HCEC 1CT (cell line): ENCODE measurements at regions not wholly inside any gene's neighbourhood (a gene's known extent, or its start where the extent isn't known, plus 50 kb on each side); places are given as distances from the start of the nearest gene placed in this dataset.
"Not testable (repeated sequence)": the region's sequence is repeated elsewhere in the genome, so short reads cannot be mapped to it uniquely, and the experiment has no call there.

Source experiments
- DNase-seq: peaks from one replicate; pipeline ENCODE4 v3.0.0-alpha.2; 2017

DNA sequence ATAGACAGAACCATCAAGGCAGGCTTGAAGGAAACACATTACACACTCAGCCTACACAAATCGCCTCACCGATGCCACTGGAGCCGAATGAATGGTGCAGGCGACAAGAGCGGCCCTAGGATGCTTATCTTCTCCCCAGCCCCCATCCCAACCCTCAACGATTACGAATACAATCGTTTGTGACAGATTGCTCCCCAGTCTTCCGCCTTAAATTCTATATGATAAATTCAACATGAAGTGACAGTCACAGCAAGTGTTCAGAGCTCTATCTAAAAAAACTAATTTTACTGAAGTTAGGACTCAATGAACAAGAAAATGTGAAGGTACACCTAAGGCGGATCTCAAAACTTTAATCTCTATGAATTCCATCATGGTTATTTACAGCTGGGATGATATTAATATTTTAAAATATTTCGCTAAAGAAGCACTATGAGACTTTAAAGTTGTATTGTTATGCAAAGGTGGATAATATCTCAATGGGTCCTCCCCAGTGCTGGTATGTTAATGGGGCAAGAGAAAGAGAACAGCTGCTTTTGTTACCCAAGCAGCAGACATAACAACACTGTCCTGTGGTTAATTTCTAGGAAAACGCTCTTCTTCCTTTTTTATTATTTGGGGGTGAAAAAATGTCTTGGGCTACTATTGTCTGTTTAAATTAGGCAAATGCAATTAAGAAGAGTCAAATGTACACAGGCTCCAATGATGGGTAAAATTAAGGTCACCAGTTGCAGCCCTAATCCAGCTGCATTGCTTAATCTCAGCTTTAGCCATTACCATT is 147.6 kb upstream of the NR2F2 start:
- DNase-seq, result no peak

DNA sequence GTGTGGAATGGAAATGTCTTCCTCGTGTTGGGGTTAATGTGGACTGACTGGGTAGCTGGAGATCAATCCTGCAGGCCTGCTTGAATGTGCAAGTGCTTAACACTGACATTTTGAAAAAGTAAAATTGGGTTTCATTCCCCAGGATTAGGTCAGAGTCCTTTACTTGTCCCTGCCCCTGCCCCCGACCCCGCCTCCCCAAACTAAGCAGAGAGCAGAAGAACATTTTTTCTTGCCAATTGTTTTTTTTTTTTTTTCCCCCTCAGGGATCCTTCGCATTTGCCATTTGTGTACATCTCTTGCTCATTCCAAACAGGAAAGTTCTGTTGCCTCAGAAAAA is 147.0 kb upstream of the NR2F2 start:
- no peak for DNase-seq

DNA sequence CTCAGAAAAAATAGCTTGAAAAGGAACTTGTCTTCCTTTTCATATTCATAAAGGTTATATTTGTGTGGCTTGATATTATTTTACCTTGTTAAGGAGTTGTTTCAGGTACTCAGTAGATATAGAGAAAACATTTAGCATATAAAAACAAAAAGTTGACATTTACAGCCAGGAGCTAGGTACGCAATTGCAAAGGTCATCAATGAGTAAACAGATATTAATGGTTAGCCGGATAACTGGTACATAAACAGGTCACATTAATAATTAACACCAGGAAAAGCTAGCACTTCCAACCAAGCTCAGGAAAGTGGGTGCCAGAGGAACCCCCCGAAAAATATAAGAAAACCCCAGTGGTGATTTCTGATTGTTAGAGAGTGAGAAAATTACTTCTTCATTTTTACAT is 146.6 kb upstream of the NR2F2 start:
- DNase-seq, result no peak

DNA sequence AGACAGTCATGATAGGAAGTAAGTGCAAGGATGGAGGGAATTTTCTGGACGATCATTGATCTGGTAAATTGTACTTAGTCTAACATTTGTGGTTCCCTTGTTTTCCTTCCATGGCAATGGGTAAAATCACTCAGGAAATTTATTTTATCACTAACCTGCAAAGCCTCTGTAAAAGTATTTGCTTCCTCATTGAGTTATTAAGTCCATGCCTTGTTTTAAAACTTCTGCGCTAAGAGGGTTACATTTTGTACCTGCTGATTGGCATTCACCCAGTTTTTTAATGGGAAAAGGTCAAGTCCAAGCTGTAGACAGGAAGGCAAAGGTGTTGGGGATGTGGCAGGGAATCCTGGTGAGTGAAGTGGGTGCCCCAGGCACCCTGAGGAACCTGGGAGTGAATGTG is 146.2 kb upstream of the NR2F2 start:
- no peak for DNase-seq

DNA sequence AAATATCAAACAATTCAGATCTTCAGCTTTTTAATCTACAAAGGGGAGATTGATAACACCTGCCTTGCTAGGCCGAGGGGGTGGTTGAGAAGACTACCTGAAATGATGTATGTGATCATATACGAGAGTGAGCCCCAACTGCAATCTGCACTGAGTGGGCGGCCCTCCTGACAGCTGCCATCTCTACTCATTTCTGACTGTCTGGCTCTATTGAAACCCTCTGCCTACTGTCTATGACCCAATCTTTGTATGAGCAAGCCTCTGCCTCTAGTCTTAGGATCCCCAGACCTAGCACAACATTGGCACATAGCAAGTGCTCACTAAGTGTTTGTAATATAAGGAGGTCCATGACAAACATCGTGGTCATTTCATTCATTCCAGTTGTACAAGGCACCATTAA is 144.4 kb upstream of the NR2F2 start:
- no peak for DNase-seq

DNA sequence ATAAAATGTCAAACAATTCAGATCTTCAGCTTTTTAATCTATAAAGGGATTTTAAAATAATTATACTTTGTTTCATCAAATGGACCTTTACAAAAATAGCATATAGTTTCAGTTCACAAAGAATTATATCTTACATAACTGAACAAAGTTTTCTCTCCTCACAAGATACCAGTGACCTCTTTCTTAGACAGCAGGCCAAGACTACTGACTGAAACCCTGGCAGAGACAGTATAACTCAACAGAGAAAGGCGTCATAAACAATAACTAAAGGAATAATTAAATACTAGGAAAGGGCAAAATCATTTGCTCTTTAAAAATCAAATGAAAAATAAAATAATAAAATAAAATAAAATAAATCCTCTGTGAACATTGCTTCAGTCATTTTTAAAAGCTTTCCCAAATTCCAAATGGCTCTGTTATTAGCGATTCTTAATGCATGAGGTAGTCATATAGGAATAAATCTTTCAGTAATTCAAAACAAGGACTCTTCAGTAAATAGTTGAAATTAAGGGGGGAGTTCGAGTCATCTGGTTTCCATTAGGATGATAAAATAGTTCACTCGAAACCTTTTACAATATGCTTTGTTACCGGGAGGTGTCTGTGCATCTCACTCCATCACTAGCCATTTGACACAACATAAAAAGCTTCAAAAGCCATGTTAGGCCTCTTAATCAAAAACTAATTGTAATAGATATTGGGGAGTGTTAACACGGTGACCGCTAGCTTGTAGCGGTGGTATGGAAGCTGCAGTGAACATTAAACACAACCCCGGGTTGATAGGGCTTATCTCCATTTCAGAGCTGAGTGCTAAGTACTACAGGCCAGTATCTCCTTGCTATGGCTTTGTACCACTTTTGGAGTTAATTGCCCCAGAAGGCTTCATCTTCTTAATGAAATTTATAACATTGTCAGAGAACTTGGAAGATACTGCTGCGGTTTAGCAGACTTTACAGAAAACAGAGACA is 142.9 kb upstream of the NR2F2 start:
- no peak for DNase-seq

DNA sequence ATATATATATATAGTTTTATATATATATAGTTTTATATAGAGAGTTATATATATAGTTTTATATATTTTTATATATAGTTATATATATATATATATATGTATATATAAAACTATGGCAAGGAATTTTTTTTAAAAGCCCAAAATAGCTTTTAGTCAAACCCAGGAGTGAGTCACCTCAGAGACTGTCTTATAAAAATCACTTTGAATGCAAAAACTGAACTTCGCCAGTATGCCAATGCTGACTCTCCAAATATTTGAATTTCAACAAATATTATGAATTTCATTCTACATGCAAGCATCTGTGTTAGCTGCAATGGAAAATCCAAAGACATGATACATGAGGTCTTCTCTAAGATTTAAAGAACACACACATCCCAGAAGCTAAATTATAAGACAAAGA is 132.8 kb upstream of the NR2F2 start:
- DNase-seq, result no peak

DNA sequence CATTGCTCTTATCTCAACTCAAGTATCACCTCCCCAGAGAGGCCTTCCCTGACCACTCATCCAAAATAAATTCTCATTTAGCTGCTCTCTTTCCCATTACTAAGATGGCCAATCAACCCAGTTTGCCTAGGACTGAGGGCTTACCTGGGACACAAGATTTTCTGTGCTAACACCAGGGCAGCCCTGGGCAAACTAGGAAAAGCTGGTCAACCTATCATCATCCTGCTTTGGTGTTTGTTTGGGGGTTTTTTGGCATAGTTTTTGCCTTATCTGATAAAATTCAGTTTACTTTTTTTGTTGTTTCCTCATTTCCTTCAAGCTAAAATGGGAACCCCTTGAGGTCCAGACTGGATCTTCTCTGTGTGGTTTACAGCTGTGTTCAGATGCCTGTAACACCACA is 131.4 kb upstream of the NR2F2 start:
- DNase-seq, result no peak

DNA sequence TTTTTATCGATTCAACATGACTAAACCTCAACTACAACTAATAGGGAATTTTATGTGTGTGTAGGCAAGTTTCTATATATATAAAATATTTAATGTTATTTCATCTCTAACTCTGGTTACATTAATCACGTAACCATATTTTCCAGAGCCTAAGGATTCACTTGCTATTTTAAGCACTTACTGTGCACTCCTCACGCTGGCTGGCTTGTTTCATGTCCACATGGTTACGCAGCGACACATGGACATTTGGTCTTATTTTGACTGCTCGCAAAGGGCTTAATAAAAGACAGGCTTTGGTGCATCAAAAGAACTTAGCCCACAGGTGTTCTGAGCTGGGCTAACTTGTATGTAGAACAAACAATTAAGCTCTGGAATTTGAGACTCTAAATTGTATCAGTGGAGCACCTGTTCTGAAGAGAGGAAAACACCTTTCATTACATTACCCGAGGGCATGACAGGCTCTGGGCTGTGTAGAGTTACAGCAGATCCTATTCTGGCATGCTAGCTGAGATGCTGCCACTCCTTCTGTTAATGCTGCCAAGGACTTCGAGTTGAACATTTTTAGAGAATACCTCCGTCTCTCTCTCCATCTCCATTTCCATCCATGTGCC is 130.0 kb upstream of the NR2F2 start:
- no peak for DNase-seq

DNA sequence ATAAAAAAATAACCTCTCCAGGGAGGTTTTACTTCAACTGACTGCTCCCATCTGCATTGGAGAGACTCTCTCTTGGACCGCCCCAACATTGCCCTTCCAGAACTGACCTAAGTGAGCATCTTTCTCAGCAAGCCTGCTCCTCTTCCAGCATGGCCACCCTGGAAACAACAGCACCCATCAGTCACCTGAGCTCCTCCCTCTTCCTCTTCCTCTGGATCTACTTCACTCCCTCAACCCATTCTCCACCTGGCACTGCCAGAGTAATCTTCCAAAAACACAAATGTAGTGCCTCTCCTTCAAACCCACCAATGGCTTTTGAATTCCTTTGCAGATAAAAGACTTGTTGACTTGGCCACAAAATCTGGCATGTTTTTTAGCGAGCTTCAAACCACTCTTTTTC is 128.8 kb upstream of the NR2F2 start:
- DNase-seq, result no peak

DNA sequence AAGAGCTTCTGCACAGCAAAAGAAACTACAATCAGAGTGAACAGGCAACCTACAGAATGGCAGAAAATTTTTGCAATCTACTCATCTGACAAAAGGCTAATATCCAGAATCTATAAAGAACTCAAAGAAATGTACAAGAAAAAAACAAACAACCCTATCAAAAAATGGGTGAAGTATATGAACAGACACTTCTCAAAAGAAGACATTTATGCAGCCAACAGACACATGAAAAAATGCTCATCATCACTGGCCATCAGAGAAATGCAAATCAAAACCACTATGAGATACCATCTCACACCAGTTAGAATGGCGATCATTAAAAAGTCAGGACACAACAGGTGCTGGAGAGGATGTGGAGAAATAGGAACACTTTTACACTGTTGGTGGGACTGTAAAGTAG is 124.9 kb upstream of the NR2F2 start:
- not testable (repeated sequence) for DNase-seq

DNA sequence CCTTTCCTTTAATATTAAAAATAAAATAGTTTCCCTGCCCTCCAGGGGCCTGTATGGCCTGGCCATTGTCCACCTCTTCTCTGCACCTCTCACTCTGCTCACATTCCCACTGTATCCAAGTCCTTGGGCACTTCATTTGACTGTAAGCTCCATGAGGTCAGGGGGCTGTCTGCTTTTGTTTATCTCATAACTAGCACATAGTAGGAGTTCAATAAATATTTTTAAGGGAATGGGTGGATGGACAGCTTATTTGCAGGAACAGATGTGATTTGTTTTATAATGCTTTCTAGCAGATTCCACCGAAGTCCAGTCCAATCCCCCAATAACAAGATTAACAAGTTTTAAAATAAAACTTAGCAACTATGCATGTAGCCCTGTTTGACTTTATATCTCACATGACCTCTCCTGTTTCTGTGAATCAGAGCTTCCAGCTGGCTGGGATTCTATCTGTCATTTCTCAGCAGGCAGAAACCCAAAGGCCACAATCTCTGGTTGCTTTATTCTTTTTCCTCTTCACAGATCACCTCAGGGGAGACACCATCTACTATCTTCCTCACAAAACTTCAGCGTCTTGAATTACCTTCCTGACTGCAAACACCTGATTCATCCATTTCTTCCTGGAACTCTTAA is 123.0 kb upstream of the NR2F2 start:
- peak; percentile 18 for DNase-seq

DNA sequence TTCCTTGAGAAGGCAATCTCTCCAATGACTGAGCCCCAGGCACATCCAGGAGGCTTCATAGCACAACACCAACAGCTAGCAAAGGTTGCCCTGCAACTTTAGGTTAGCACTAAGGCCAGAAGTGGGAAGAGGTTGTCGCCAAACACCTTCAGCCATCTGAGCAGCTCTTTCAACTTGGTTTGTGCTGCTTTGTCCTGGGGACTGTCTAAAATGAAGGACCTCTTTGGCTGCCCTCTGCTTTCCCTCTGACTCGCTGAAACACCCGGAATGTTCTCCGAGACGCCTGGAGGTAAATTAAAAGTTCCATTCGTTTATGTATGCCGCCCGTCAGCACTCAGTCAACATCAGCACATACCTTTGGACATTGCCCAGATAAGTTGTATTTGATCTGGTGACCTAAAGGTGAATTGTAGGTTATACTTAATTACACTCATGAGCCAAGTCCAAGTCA is 121.2 kb upstream of the NR2F2 start:
- no peak for DNase-seq

DNA sequence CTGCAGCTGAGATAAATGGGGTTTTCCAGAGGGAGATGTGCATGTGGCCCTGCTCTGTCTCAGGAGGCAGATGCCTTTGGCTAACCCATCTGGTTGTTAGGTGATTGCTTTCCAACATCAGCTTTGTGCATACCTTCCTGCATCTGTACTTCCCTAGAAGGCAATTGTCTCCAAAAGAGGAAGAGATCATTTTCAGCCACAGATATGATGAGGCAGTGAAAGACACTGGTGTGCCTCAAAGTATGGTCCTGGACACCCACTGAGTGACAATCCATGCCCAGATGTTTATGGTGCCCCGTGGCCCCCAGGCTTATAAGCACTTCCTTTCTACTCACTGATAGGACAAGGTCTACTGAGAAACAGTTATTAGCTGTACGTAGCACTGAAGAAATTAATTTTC is 117.5 kb upstream of the NR2F2 start:
- DNase-seq, result no peak

DNA sequence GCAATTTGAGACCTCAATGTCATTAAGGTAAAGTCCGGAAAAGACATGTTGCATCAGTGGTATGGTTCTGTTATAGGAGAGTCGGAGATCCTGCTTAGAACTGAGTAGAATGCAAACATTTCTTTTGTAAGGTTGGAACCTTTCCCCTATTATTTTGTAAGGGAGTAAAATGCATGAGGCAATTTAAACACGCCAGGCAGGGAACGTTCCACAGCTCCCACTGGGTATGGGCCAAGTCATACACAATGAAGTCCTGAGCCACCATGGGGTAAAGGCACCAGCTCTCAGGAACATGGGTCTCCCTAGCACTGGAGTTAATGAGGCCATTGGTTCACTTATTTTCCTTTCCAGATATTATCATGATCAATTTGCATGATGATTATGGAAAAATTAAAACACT is 116.6 kb upstream of the NR2F2 start:
- no peak for DNase-seq

DNA sequence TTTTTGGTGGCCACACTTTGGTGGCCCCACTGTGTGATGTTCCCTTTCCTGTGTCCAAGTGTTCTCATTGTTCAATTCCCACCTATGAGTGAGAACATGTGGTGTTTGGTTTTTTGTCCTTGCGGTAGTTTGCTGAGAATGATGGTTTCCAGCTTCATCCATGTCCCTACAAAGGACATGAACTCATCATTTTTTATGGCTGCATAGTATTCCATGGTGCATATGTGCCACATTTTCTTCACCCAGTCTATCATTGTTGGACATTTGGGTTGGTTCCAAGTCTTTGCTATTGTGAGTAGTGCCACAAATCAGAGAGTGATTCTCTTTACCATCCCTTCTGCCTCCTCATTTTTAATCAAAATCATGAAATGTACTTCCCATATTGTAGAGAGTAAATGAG is 114.0 kb upstream of the NR2F2 start:
- not testable (repeated sequence) for DNase-seq

DNA sequence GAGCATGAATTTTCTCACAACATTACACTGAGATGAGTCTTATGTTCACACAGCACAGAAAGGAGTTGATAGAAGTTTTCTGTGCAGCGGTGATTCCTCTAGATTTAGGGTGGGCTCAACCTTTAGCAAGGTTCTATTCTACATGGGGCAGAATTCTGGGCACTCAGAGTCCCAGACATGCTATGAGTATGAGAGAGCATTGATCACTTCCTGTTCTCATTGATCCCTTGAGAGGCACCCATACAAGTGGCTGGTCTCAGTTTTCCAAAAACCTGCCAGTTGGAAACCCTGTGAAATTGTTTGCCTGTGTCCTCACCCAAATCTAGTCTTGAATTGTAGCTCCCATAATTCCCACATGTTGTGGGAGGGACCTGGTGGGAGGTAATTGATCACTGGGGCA is 112.5 kb upstream of the NR2F2 start:
- no peak for DNase-seq

DNA sequence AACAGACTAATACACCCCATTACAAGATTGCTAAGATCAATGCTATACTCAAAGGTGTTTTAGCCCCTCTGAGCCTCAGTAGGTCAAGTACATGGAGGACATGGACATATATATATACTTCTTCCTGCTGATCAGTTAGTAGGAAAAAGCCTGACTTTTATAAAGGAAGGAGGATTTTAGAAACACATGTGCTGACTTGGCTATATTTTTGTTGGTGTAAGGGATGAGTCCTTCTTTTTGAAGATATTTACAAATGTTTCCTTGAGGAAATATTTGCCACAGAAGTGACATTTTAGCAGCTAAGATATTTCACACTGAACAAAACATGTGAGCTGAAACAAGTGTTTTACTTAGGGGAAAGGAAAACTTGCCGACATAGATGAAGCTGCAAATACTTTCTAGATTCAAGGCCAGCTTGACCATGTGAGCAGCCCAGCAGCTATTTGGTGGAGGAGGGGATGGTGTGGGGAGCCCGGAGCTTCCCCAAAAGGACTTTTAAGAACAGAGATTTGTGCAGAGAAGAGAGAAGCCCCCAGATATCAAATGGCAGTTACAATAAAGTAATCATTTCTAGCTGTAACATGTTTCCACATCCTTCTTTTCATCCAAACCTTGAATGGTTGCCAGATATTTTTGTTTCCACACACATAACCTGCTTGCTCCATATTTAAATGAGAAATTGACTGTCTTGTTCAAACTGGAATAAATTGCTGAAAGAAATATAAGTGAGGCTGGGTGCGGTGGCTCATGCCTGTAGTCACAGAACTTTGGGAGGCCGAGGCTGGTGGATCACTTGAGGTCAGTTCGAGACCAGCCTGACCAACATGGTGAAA is 111.7 kb upstream of the NR2F2 start:
- no peak for DNase-seq

DNA sequence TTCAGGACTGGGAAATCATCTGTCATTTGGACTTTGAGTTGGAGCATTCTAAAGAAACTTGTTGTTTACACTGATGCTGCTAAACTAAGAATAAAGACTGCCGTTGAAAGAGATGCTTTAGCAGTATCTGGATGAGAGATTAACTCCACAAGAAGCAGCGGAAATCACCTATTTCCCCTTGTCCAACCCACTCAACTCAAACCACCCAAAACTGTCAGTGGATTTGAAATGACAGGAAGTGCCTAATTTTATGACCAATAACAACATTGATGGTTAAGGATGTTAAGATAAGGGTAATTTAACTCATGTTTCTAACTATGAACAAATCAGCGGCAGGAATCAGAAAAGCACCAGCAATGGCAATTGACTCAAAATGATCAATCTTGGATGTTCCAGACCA is 110.8 kb upstream of the NR2F2 start:
- no peak for DNase-seq

DNA sequence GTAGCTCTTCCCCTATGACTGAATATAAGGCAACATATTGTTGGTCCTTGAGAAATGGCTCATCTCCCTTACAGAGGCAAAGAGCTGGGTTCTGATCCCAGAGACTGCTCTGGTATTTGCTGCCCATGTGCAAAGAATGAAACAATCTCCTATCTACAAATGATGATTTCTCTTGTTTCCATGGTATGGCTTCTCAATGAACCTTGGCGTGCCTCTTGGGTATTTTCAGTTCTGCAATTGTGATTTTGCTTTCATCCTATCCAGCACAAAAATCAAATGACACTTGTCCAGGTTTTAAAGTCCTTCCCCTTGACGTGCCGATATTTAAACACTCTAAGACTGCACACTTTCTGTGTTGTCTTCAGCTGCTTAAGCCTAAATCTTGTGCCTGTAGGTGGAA is 109.8 kb upstream of the NR2F2 start:
- DNase-seq, result no peak

DNA sequence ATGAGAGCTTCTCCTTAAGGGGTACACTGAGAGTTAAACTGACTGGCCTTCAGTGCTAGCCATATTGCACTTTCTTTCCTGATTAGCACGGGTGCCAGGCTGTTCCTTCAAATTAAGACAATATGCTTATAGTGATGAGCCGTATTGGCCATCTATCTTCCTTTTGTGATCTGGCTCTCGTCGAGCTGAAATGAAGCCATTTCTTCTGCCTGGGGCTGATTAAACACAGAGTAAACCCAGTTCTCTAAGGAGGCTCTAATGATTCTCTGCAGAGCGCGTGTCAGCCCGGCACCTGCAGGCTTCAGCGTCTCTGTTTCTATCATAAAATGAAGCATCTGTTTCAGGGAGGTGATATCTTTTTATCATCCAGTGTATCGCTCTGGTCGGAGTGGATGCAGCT is 107.5 kb upstream of the NR2F2 start:
- no peak for DNase-seq

DNA sequence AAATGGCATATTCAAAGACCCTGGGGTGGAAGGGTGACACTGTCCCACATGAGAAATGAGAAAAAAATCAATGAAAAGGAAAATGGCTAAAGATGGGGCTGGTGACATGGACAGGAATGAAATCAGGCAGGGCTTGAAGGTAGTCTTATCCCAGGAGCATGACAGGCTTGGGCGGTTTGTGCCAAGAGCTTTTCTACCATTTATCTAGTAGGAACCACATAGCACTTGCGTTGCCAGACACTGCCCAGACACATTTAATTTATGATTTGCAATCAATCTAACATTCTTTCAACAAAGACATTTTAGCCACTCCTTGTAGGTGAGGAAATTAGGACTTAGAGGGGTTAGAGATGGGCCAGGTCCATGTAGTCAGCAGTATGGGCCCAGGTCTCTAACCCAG is 106.6 kb upstream of the NR2F2 start:
- DNase-seq, result no peak
